HG03139 (cell line): ENCODE measurements at regions not wholly inside any gene's neighbourhood (a gene's known extent, or its start where the extent isn't known, plus 50 kb on each side); places are given as distances from the start of the nearest gene placed in this dataset.
"Not testable (repeated sequence)": the region's sequence is repeated elsewhere in the genome, so short reads cannot be mapped to it uniquely, and the experiment has no call there.

Experiments used
- ATAC-seq: cut with Tn5 transposase; IDR thresholded peaks from one replicate; pipeline ENCODE4 v1.9.1; 2021; ENCODE audit not compliant: unreplicated experiment

- no peak for ATAC-seq
These were observed 430.0 kb upstream of the DPH6 start for GRCh38 chr15:35975941-35976340.

- no peak for ATAC-seq
These were observed 433.6 kb upstream of the DPH6 start for GRCh38 chr15:35979608-35980007.

- no peak for ATAC-seq
These were observed 434.8 kb upstream of the DPH6 start for GRCh38 chr15:35980719-35981118.

GRCh38 chr15:35986191-35986721, 440.3 kb upstream of the DPH6 start:
- ATAC-seq: no peak

- no peak for ATAC-seq
These were observed 441.1 kb upstream of the DPH6 start for GRCh38 chr15:35987056-35987455.

GRCh38 chr15:35991386-35991785, 445.4 kb upstream of the DPH6 start:
- no peak for ATAC-seq

GRCh38 chr15:35992791-35993190, 446.8 kb upstream of the DPH6 start:
- ATAC-seq: no peak

GRCh38 chr15:35993196-35993595, 447.2 kb upstream of the DPH6 start:
- ATAC-seq: no peak

GRCh38 chr15:35994876-35995275, 448.9 kb upstream of the DPH6 start:
- ATAC-seq: no peak

- no peak for ATAC-seq
These were observed 453.0 kb upstream of the DPH6 start for GRCh38 chr15:35998663-35999602.

GRCh38 chr15:36004891-36005490, 459.0 kb upstream of the DPH6 start:
- ATAC-seq: no peak

- ATAC-seq: no peak
These were observed 459.6 kb upstream of the DPH6 start for GRCh38 chr15:36005542-36005941.

- no peak for ATAC-seq
These were observed 461.7 kb upstream of the DPH6 start for GRCh38 chr15:36007699-36008098.

- no peak for ATAC-seq
These were observed 462.8 kb upstream of the DPH6 start for GRCh38 chr15:36008719-36009118.

GRCh38 chr15:36024031-36024688, 478.2 kb upstream of the DPH6 start:
- ATAC-seq: no peak

- no peak for ATAC-seq
These were observed 480.8 kb upstream of the DPH6 start for GRCh38 chr15:36026627-36027283.

GRCh38 chr15:36029606-36030210, 483.7 kb upstream of the DPH6 start:
- ATAC-seq: no peak

GRCh38 chr15:36039996-36040572, 494.1 kb upstream of the DPH6 start:
- no peak for ATAC-seq

GRCh38 chr15:36047018-36047716, 501.2 kb upstream of the DPH6 start:
- not testable (repeated sequence) for ATAC-seq

GRCh38 chr15:36050899-36051298, 504.9 kb upstream of the DPH6 start:
- no peak for ATAC-seq
